ENCODE measurements at regions not wholly inside any gene's neighbourhood (a gene's known extent, or its start where the extent isn't known, plus 50 kb on each side); places are given as distances from the start of the nearest gene placed in this dataset.

DNA sequence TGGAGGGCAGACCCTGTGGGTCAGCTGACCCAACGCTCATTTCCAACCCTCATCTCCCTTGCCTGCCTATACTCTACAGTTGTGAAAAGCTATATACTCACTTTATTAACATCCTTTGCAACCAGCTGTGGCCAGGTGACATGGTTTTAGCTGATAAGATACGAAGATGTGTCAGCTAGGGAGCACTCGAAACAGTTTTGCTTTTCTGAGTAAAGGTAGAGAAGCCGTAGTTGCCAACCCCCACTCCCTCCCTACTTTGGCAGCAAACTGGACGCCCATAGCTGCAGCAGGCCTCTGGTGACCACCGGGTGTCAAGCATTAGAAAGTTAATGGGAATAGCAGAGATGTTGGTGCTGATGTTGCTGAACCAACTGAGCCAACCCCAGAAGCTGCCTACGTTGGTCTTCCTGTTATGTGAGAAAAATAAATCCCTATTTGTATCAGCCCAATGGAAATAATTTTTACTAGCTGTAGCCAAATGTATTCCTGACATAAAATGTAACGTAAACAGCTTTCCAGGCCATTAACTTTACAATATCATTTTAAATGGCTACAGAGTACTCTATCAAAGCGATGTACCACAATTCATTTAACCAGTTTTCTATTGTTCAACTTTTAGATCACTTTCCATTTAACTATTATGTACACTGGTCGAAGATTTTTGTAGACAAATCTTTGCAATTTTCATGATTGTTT lies 98.5 kb upstream of the TMCC3 start:
- Mint-ChIP-seq H3K27ac (no peak overlapping the region), H3K4me3 (no peak overlapping the region), H3K36me3 (ENCODE audit: low read depth) (no peaks in the 10 kb centered on the region), H3K9me3 (no peaks in the 10 kb centered on the region), H3K27me3 (peaks cover 13% of the 10 kb centered on the region), H3K4me1 (ENCODE audit: low read depth) (no peaks in the 10 kb centered on the region)
- POLR2A ChIA-PET = interaction anchor here (1.2 kb wide), 1 partner anchor 36 kb away, joined by 3 read pairs; no protein-coding TSS in a partner anchor
- TF ChIP-seq CTCF (IDR thresholded peaks at IDR 0.05) = no peak
- CTCF ChIA-PET = interaction anchor here (0.9 kb wide), 1 partner anchor 15 kb away, joined by 3 read pairs; no protein-coding TSS in a partner anchor
- intact Hi-C loops (cut with micrococcal nuclease) = no loop called here
- ATAC-seq = no peak
- no peak for DNase-seq

GRCh38 chr12:94745562-94745961 lies 95.2 kb upstream of the TMCC3 start:
- no peaks in the 10 kb centered on the region for H3K4me1 Mint-ChIP-seq (ENCODE audit: low read depth)

GRCh38 chr12:94743174-94743573 lies 92.8 kb upstream of the TMCC3 start:
- ChIA-PET POLR2A (interaction anchor here (1.0 kb wide), 1 partner anchor 10 kb away, joined by 3 read pairs; no protein-coding TSS in a partner anchor), CTCF (no interaction called here)
- intact Hi-C loops (cut with micrococcal nuclease) = no loop called here
- no peaks in the 10 kb centered on the region for H3K36me3 Mint-ChIP-seq (ENCODE audit: low read depth)
- peak; percentile 13 for DNase-seq
- H3K4me3 Mint-ChIP-seq = no peak overlapping the region
- H3K4me1 Mint-ChIP-seq (ENCODE audit: low read depth) = no peaks in the 10 kb centered on the region
- ATAC-seq = peak; percentile 53
- no peak overlapping the region for H3K27ac Mint-ChIP-seq
- peaks cover 14% of the 10 kb centered on the region for H3K27me3 Mint-ChIP-seq
- no peaks in the 10 kb centered on the region for H3K9me3 Mint-ChIP-seq
- TF ChIP-seq CTCF (IDR thresholded peaks at IDR 0.05) = no peak

More at GRCh38 chr12:94745562-94745961, 95.2 kb upstream of the TMCC3 start:
- Mint-ChIP-seq H3K27ac (no peak overlapping the region), H3K4me3 (no peak overlapping the region), H3K36me3 (ENCODE audit: low read depth) (no peaks in the 10 kb centered on the region), H3K27me3 (peaks cover 9% of the 10 kb centered on the region), H3K9me3 (no peaks in the 10 kb centered on the region)
- no peak for ATAC-seq
- POLR2A ChIA-PET = no interaction called here
- CTCF ChIA-PET = no interaction called here
- DNase-seq = no peak
- no peak for TF ChIP-seq CTCF (IDR thresholded peaks at IDR 0.05)
- intact Hi-C loops (cut with micrococcal nuclease) = no loop called here

GRCh38 chr12:94740601-94741362 lies 90.4 kb upstream of the TMCC3 start:
- Mint-ChIP-seq H3K9me3 (no peaks in the 10 kb centered on the region), H3K36me3 (ENCODE audit: low read depth) (no peaks in the 10 kb centered on the region), H3K4me1 (ENCODE audit: low read depth) (no peaks in the 10 kb centered on the region), H3K27ac (no peak overlapping the region), H3K27me3 (peaks cover 15% of the 10 kb centered on the region), H3K4me3 (no peak overlapping the region)
- POLR2A ChIA-PET = no interaction called here
- DNase-seq (no peak), ATAC-seq (no peak)
- CTCF ChIA-PET = no interaction called here
- intact Hi-C loops (cut with micrococcal nuclease) = no loop called here
- TF ChIP-seq CTCF (IDR thresholded peaks at IDR 0.05) = no peak

DNA sequence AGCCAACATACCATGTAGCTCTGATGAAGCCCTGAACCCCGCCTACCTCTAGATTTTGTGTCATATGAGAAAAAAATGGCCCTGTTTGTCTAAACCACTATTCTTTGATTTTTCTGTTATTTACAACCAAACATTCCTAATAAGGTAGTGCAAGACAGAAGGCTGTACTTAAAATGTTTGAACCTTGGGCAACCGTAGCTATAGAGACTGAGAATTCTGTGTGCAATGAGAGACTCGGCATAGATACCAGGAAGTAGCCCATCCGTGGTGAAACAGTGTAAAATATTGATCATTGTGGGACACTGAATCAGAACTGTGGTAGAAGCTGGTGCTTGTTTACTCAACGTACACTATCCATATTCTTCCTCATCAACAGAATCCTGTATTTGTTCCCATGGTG lies 86.5 kb upstream of the TMCC3 start:
- no peak for ATAC-seq
- CTCF ChIA-PET = no interaction called here

More for the DNA sequence above, 86.5 kb upstream of the TMCC3 start:
- Mint-ChIP-seq H3K36me3 (ENCODE audit: low read depth) (no peaks in the 10 kb centered on the region), H3K27ac (no peak overlapping the region), H3K4me1 (ENCODE audit: low read depth) (no peaks in the 10 kb centered on the region), H3K9me3 (no peaks in the 10 kb centered on the region), H3K4me3 (no peak overlapping the region), H3K27me3 (peaks cover 15% of the 10 kb centered on the region)
- DNase-seq = no peak
- intact Hi-C loops (cut with micrococcal nuclease) = no loop called here
- POLR2A ChIA-PET = no interaction called here
- TF ChIP-seq CTCF (IDR thresholded peaks at IDR 0.05) = no peak
